Natural killer cell (primary cell): ENCODE measurements at regions not wholly inside any gene's neighbourhood (a gene's known extent, or its start where the extent isn't known, plus 50 kb on each side); places are given as distances from the start of the nearest gene placed in this dataset.

Experiments used
- ATAC-seq, 3 donors: fragments of 150-1000 bp in 2 of 3; fragments of 200-7000 bp in 1 of 3; cut with Tn5 transposase; 1 replicate in 1 of 3; 2 replicates in 2 of 3; pipeline ENCODE4 v1.10.0; 2021; ENCODE audit warnings: mild to moderate bottlenecking in 2 of 3, moderate library complexity in 2 of 3
- DNase-seq, 2 donors: peaks; one replicate each; pipeline versions ENCODE4 v3.0.0 to v3.0.0-alpha.2; 2013 to 2021; ENCODE audit warnings: mixed read lengths in 1 of 2
- H3K27ac ChIP-seq: one replicate; pipeline ENCODE4 v1.5.1; 2013; ENCODE audit warnings: mild to moderate bottlenecking, low read length
- H3K27me3 ChIP-seq: one replicate; pipeline ENCODE4 v1.6.1; 2013; ENCODE audit warnings: low read length; ENCODE audit not compliant: control insufficient read depth, insufficient read depth
- H3K36me3 ChIP-seq: one replicate; pipeline ENCODE4 v1.6.1; 2013; ENCODE audit warnings: low read length; ENCODE audit not compliant: control insufficient read depth, insufficient read depth
- H3K4me1 ChIP-seq: one replicate; pipeline ENCODE4 v1.6.1; 2013; ENCODE audit warnings: low read length; ENCODE audit not compliant: control insufficient read depth, insufficient read depth
- H3K4me3 ChIP-seq: one replicate; pipeline ENCODE4 v1.5.1; 2013; ENCODE audit warnings: low read length
- H3K9me3 ChIP-seq: one replicate; pipeline ENCODE4 v1.6.1; 2013; ENCODE audit warnings: low read length; ENCODE audit not compliant: control insufficient read depth, insufficient read depth
- H3K27ac Mint-ChIP-seq, 2 donors: one replicate each; pipeline ENCODE4 v1.8.0; 2022; ENCODE audit warnings: mild to moderate bottlenecking in 2 of 2, mixed read lengths in 2 of 2, moderate library complexity in 1 of 2
- H3K27me3 Mint-ChIP-seq, 2 donors: one replicate each; pipeline ENCODE4 v1.8.0; 2022; ENCODE audit warnings: low read depth in 2 of 2, mixed read lengths in 2 of 2
- H3K36me3 Mint-ChIP-seq: one replicate; pipeline ENCODE4 v1.8.0; 2022; ENCODE audit warnings: mixed read lengths
- H3K4me1 Mint-ChIP-seq, 2 donors: one replicate each; pipeline ENCODE4 v1.8.0; 2022; ENCODE audit warnings: mixed read lengths in 2 of 2
- H3K4me3 Mint-ChIP-seq: one replicate; pipeline ENCODE4 v1.8.0; 2022; ENCODE audit warnings: mild to moderate bottlenecking, moderate library complexity, mixed read lengths
- H3K9me3 Mint-ChIP-seq, 2 donors: one replicate each; pipeline ENCODE4 v1.8.0; 2022; ENCODE audit warnings: mixed read lengths in 2 of 2
- WGBS: methylation state at CpG from one replicate; pipeline ENCODE4 v1.1.7; 2013; ENCODE audit warnings: missing lambda C conversion rate; ENCODE audit not compliant: insufficient coverage; 5-methylcytosine and 5-hydroxymethylcytosine counted together
- intact Hi-C: fragments of 100-400 bp; cut with micrococcal nuclease; formaldehyde crosslinking; loops from one replicate; pipeline ENCODE4 v1.14.2; 2022
- TF ChIP-seq, protein P1 (sequence below): fragments of 200-600 bp; IDR thresholded peaks from one replicate; pipeline ENCODE4 v1.8.0; 2022; ENCODE audit warnings: antibody characterized with exemption

DNA sequence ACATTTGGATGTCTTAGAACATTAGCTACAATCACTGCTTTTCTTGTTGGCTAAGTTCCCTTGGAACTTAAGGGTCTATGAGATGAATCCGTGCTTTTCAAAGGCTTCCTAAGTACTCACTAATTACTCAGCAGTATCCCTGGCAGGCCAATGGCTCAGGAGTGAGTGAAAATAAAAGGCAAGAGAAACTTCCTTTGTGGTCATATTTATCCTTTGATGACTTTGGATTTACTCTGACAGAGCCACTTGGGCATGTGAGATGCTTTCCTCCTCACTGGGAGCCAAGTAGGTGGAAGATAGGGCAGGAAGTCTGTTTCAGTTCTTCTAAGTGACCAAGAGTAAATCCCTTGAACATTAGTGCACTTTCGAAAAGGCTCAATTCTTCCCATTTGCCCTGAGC is 224.3 kb upstream of the FOXA2 start:
- intact Hi-C loops: no loop called here
- Mint-ChIP-seq H3K36me3 (no peaks in the 10 kb centered on the region), H3K27me3 (no peaks in the 10 kb centered on the region), H3K27ac (no peak overlapping the region), H3K4me1 (no peaks in the 10 kb centered on the region), H3K9me3 (no peaks in the 10 kb centered on the region), H3K4me3 (no peak overlapping the region)
- H3K36me3 ChIP-seq: no peaks in the 10 kb centered on the region
- no peak for DNase-seq
- no peak overlapping the region for H3K27ac ChIP-seq
- no peaks in the 10 kb centered on the region for H3K27me3 ChIP-seq
- no peaks in the 10 kb centered on the region for H3K9me3 ChIP-seq
- TF ChIP-seq, protein P1, sequence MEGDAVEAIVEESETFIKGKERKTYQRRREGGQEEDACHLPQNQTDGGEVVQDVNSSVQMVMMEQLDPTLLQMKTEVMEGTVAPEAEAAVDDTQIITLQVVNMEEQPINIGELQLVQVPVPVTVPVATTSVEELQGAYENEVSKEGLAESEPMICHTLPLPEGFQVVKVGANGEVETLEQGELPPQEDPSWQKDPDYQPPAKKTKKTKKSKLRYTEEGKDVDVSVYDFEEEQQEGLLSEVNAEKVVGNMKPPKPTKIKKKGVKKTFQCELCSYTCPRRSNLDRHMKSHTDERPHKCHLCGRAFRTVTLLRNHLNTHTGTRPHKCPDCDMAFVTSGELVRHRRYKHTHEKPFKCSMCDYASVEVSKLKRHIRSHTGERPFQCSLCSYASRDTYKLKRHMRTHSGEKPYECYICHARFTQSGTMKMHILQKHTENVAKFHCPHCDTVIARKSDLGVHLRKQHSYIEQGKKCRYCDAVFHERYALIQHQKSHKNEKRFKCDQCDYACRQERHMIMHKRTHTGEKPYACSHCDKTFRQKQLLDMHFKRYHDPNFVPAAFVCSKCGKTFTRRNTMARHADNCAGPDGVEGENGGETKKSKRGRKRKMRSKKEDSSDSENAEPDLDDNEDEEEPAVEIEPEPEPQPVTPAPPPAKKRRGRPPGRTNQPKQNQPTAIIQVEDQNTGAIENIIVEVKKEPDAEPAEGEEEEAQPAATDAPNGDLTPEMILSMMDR: no peak
- WGBS: 96% methylated on average over 2 of the region's 2 CpGs
- no peak overlapping the region for H3K4me3 ChIP-seq
- no peak for ATAC-seq
- H3K4me1 ChIP-seq: no peaks in the 10 kb centered on the region

DNA sequence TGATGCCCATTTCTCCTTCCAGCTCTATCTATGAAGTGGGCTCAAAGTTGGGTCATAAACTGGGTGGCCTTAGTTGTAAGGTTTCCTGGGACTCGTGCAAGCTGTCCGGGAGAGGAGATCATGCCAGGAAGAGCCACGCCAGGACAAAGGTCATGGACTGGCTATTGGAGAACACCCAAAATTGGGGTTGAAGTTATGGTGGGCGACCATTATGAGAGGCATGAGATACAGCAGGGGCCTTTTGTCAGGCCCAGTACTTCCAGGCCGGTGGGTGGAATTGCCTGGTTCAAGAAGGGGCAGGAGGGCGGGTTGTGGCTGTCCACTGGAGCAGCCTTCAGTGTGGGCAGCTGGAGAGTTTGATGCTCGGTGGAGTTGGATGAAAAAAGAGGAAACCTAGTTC is 225.1 kb upstream of the SSTR4 start:
- Histone ChIP-seq H3K27ac (no peak overlapping the region), H3K36me3 (no peaks in the 10 kb centered on the region), H3K4me1 (no peaks in the 10 kb centered on the region), H3K4me3 (no peak overlapping the region), H3K27me3 (no peaks in the 10 kb centered on the region), H3K9me3 (no peaks in the 10 kb centered on the region)
- no peaks in the 10 kb centered on the region for H3K36me3 Mint-ChIP-seq
- WGBS: 89% methylated on average over 7 of the region's 7 CpGs
- peaks cover 3 to 11% of the 10 kb centered on the region in 2 donors for H3K27me3 Mint-ChIP-seq
- no peak for ATAC-seq
- H3K27ac Mint-ChIP-seq: no peak overlapping the region
- TF ChIP-seq, protein P1: no peak
- H3K4me1 Mint-ChIP-seq: no peaks in the 10 kb centered on the region
- intact Hi-C loops: no loop called here
- H3K9me3 Mint-ChIP-seq: no peaks in the 10 kb centered on the region
- no peak for DNase-seq
- H3K4me3 Mint-ChIP-seq: no peak overlapping the region

DNA sequence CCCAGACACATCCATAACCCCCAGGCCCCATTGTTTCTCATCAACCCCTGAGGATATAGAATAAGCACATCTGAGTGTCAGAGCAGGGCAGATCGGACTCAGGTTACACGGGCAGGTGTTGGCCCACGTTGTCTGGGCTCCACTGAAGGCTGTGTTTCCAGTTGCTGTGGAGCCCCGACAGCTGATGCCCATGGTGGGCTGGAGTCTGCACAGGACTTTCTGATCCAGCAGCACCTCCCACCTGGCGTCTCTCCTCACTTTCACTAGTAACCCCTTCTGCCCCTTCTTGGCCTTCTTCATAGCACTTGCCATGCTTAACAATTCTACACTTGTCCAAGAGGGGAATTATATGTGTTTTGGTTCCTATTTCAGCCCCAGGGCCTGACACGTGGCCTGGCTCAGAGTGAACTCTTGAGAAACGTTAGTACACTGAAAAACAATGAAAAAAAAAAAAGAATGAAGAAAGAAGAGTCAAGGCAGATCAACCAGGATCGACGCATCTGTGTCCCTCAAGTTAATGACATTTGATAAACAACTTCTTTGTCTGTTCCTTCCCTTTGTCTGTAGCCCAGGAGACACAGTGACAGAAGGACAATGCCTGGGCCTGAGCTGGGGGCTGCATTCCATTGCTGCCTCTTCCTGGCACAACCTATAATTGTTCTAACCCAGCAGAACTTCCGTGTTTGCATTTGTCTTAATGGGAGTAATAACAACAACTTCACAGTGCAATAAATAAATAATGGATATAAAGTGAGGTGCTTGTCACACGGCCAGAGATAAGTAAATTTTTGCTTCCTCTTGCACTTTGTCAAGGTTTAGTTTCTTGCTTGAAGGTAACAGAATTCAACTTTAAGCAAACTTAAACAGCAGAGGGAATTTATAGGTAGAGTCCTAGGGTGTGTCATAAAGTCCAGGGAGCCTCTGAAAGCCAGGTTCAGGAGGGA is 224.2 kb upstream of the SSTR4 start:
- H3K27ac Mint-ChIP-seq: no peak overlapping the region
- intact Hi-C loops: no loop called here

More for the DNA sequence above, 224.2 kb upstream of the SSTR4 start:
- H3K27ac ChIP-seq: no peak overlapping the region
- Mint-ChIP-seq H3K27me3 (peaks cover 3 to 15% of the 10 kb centered on the region in 2 donors), H3K36me3 (no peaks in the 10 kb centered on the region), H3K4me1 (no peaks in the 10 kb centered on the region), H3K4me3 (no peak overlapping the region), H3K9me3 (no peaks in the 10 kb centered on the region)
- H3K4me1 ChIP-seq: no peaks in the 10 kb centered on the region
- no peaks in the 10 kb centered on the region for H3K27me3 ChIP-seq
- 84% methylated on average over 10 of the region's 11 CpGs for WGBS
- no peak for DNase-seq
- TF ChIP-seq, protein P1: no peak
- H3K36me3 ChIP-seq: no peaks in the 10 kb centered on the region
- no peaks in the 10 kb centered on the region for H3K9me3 ChIP-seq
- no peak for ATAC-seq
- no peak overlapping the region for H3K4me3 ChIP-seq
